Hepatocyte (in vitro differentiated cells): ENCODE measurements at regions not wholly inside any gene's neighbourhood (a gene's known extent, or its start where the extent isn't known, plus 50 kb on each side); places are given as distances from the start of the nearest gene placed in this dataset.

Experiments
- EZH2 ChIP-seq: fragments of 200-600 bp; sonication (generic); IDR thresholded peaks from 2 replicates; pipeline ENCODE4 v1.6.1; 2016; ENCODE audit warnings: antibody characterized with exemption, mild to moderate bottlenecking, borderline replicate concordance
- TF ChIP-seq, protein P1 (sequence below): fragments of 200-600 bp; sonication (generic); IDR thresholded peaks from 2 replicates; pipeline ENCODE4 v1.5.1; 2016; ENCODE audit warnings: antibody characterized with exemption, mild to moderate bottlenecking; ENCODE audit not compliant: poor library complexity

GRCh38 chr4:171534391-171534790, 278.8 kb upstream of the GALNTL6 start:
- TF ChIP-seq, protein P1, sequence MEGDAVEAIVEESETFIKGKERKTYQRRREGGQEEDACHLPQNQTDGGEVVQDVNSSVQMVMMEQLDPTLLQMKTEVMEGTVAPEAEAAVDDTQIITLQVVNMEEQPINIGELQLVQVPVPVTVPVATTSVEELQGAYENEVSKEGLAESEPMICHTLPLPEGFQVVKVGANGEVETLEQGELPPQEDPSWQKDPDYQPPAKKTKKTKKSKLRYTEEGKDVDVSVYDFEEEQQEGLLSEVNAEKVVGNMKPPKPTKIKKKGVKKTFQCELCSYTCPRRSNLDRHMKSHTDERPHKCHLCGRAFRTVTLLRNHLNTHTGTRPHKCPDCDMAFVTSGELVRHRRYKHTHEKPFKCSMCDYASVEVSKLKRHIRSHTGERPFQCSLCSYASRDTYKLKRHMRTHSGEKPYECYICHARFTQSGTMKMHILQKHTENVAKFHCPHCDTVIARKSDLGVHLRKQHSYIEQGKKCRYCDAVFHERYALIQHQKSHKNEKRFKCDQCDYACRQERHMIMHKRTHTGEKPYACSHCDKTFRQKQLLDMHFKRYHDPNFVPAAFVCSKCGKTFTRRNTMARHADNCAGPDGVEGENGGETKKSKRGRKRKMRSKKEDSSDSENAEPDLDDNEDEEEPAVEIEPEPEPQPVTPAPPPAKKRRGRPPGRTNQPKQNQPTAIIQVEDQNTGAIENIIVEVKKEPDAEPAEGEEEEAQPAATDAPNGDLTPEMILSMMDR, result no peak
- TF ChIP-seq EZH2, result no peak
